Cerebellar cortex (tissue), 1 donor: ENCODE measurements at regions not wholly inside any gene's neighbourhood (a gene's known extent, or its start where the extent isn't known, plus 50 kb on each side); places are given as distances from the start of the nearest gene placed in this dataset.
A peak's percentile ranks its signal among the peaks of the same experiment; 100 is the strongest.

Experiments
- DNase-seq: peaks from one replicate; pipeline ENCODE4 v3.0.0-alpha.2; 2015; ENCODE audit warnings: low spot score

- no peak for DNase-seq
Observed at GRCh38 chr3:180829409-180830405, 82.8 kb upstream of the FXR1 start.

DNA sequence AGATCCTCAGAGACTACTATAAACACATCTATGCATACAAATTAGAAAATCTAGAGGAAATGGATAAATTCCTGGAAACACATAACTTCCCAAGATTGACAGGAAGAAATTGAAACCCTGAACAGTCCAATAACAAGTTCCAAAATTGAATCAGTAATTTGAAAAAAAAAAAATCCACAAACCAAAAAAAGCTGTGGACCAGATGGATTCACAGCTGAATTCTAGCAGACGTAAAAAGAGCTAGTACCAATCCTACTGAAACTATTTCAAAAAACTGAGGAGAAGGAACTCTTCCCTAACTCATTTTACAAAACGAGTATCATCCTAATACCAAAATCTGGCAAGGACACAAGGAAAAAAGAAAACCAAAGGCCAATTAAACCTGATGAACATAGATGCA, 77.0 kb upstream of the FXR1 start:
- no peak for DNase-seq

DNA sequence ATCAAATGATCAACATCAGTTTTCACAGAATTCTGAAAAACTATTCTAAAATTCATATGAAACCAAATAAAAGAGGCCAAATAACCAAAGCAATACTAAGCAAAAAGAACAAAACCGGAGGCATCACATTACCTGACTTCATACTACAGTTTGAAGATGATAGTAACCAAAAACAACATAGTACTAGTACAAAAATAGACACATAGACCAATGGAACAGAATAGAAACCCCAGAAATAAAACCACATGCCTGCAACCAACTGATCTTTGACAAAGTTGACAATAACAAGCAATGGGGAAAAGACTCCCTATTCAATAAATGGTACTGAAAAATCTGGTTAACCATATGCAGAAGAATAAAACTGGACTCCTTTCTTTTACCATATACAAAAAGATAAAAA, 75.7 kb upstream of the FXR1 start:
- no peak for DNase-seq

DNA sequence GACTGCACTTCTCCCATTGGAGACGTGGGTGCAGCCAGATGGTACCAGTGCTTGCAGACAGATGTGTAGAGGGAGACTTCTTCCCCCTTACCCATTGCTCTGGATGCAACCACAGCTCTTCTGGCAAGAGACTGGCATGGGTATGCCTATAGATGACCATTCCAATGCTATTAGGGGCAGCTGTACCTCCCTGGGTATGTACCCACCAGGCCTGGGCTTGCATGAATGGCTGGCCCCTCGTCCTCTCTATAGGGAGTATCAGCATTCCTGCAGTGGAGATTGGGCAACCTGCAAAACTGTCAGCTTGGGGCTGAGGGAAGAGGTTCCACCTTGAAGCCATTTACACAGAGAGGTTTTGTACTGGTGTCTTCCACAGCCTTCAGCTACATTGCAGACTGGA, 57.6 kb upstream of the FXR1 start:
- no peak for DNase-seq

DNA sequence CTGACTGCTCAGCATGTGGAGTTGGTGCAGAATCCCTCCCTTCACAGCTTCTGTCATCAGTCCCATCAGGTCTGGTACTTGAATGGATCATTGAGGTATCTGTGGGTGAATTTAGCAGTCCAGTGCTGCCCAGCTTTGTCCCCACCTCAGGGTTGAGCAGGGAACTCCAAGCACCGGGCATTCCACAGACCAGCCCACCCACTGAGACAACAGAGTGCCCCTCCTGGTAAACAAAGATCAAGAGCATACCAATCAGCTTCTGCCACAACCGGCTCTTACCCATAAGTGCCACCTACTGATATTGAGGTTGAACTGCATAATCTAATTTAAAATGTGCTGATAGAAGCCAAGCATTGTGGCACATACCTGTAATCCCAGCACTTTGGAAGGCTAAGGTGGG, 57.1 kb upstream of the FXR1 start:
- DNase-seq, result peak; percentile 3

- DNase-seq, result no peak
Observed at GRCh38 chr3:180855956-180856355, 56.5 kb upstream of the FXR1 start.

DNA sequence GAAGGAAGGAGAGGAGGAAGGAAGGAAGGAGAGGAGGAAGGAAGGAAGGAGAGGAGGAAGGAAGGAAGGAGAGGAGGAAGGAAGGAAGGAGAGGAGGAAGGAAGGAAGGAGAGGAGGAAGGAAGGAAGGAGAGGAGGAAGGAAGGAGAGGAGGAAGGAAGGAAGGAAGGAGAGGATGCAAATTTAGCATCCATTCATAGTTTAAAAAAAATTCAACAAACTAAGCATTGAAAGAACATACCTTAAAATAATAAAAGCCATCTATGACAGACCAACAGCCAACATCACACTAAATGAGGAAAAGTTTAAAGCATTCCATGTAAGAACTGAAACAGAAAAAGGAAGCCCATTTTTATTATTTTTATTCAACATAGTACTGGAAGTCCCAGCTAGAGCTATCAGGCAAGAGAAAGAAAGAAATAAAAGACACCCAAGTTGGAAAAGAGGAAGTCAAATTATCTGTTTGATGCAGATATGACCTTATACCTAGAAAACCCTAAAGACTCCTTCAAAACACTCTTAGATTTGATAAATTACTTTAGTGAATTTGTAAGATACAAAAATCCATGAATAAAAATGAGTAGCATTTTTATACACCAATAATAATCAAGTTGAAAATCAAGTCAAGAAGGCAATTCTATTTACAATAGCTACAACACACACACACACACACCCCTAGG, 52.2 kb upstream of the FXR1 start:
- no peak for DNase-seq
